Left lung (tissue), 4 donors: ENCODE measurements at regions not wholly inside any gene's neighbourhood (a gene's known extent, or its start where the extent isn't known, plus 50 kb on each side); places are given as distances from the start of the nearest gene placed in this dataset.
A peak's percentile ranks its signal among the peaks of the same experiment; 100 is the strongest.
"Not testable (repeated sequence)": the region's sequence is repeated elsewhere in the genome, so short reads cannot be mapped to it uniquely, and the experiment has no call there.

ENCODE experiments used
- ATAC-seq: fragments of 200-7000 bp; cut with Tn5 transposase; one replicate; pipeline ENCODE4 v1.9.1; 2020; ENCODE audit warnings: moderate library complexity
- DNase-seq, 4 donors: peaks; one replicate each; pipeline ENCODE4 v3.0.0-alpha.2; 2013 to 2020
- H3K27ac ChIP-seq, 2 donors: fragments of 200-600 bp; sonication (generic) in 1 of 2; one replicate each; pipeline versions ENCODE4 v1.5.0 to v1.8.0; 2020 to 2021
- H3K27me3 ChIP-seq, 2 donors: fragments of 200-600 bp; sonication (generic) in 1 of 2; one replicate each; pipeline versions ENCODE4 v1.5.0 to v1.8.0; 2020 to 2021
- H3K36me3 ChIP-seq, 2 donors: fragments of 200-600 bp; sonication (generic) in 1 of 2; one replicate each; pipeline versions ENCODE4 v1.5.0 to v1.8.0; 2020 to 2021
- H3K4me1 ChIP-seq, 2 donors: fragments of 200-600 bp; one replicate each; pipeline ENCODE4 v1.8.0; 2021
- H3K4me3 ChIP-seq, 2 donors: fragments of 200-600 bp; sonication (generic) in 1 of 2; one replicate each; pipeline versions ENCODE4 v1.5.0 to v1.8.0; 2020 to 2021; ENCODE audit warnings: mild to moderate bottlenecking in 1 of 2
- H3K9me3 ChIP-seq, 2 donors: fragments of 200-600 bp; sonication (generic) in 1 of 2; one replicate each; pipeline versions ENCODE4 v1.5.0 to v1.8.0; 2020 to 2021
- intact Hi-C, 2 donors: fragments of 100-400 bp; cut with DNase I; formaldehyde crosslinking; loops; one replicate each; pipeline versions ENCODE4 v1.11.2 to v1.14.2; 2022
- TF ChIP-seq, protein P1 (sequence below), 2 donors: fragments of 200-600 bp; sonication (generic) in 1 of 2; IDR thresholded peaks; one replicate each; pipeline versions ENCODE4 v1.5.0 to v1.8.0; 2021; ENCODE audit warnings: antibody characterized with exemption in 2 of 2
- donor health status: DM: no; HTN: yes; CAD: no.
- donor health status: DM: no; HTN: no; CAD: no.

DNA sequence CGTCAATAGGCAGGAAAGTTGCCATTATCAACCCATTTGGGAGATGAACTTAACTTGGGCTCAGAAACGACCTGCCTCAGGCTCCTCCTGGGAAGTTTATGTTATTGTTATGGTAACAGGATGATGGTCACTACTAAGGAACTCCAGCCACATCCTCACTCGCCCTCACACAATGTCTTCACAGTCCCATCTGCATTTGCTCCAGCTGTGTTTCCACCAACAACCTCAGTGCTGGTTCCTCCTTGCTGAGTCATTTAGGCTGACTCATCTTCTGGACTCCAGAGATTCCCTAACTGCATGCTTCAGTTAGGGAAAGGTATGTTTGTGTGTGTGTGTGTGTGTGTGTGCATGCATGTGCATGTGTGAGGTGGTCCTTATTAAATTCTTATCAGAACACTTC is 293.4 kb upstream of the BOD1L1 start:
- Histone ChIP-seq H3K27ac (no peak overlapping the region), H3K4me1 (no peaks in the 10 kb centered on the region)

DNA sequence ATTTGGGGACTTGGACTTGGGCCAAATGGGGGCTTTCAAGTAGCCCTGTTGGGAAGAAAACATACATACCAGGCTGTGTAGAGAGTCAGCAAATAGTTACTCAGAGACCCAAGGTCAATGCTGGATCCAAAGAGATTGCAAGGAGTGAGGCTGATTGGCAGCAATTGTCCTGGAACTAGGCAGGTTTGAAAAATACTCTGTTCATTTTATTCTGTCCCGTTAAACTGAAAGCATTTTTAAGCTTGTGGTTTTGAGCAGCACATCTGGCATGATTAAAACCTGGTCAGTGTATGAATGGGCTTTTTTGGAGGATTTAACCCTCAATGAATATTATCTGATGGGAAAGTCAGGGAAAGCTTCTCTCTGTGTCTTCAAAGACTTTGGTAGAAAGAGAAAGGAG is 294.3 kb upstream of the BOD1L1 start:
- DNase-seq = no peak
- no peaks in the 10 kb centered on the region for H3K9me3 ChIP-seq
- no peak overlapping the region for H3K4me3 ChIP-seq
- TF ChIP-seq, protein P1, sequence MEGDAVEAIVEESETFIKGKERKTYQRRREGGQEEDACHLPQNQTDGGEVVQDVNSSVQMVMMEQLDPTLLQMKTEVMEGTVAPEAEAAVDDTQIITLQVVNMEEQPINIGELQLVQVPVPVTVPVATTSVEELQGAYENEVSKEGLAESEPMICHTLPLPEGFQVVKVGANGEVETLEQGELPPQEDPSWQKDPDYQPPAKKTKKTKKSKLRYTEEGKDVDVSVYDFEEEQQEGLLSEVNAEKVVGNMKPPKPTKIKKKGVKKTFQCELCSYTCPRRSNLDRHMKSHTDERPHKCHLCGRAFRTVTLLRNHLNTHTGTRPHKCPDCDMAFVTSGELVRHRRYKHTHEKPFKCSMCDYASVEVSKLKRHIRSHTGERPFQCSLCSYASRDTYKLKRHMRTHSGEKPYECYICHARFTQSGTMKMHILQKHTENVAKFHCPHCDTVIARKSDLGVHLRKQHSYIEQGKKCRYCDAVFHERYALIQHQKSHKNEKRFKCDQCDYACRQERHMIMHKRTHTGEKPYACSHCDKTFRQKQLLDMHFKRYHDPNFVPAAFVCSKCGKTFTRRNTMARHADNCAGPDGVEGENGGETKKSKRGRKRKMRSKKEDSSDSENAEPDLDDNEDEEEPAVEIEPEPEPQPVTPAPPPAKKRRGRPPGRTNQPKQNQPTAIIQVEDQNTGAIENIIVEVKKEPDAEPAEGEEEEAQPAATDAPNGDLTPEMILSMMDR (IDR thresholded peaks at IDR 0.05) = no peak
- intact Hi-C loops = no loop called here
- H3K4me1 ChIP-seq = no peaks in the 10 kb centered on the region
- H3K36me3 ChIP-seq = no peaks in the 10 kb centered on the region
- H3K27me3 ChIP-seq = no peaks in the 10 kb centered on the region
- no peak for ATAC-seq
- H3K27ac ChIP-seq = no peak overlapping the region

More for the DNA sequence above, 293.4 kb upstream of the BOD1L1 start:
- DNase-seq (peak in 1 of 4 donors; percentile 41), ATAC-seq (peak; percentile 69)
- TF ChIP-seq, protein P1 (IDR thresholded peaks at IDR 0.05) = no peak
- Histone ChIP-seq H3K9me3 (no peaks in the 10 kb centered on the region), H3K36me3 (no peaks in the 10 kb centered on the region), H3K27me3 (no peaks in the 10 kb centered on the region), H3K4me3 (no peak overlapping the region)
- intact Hi-C loops = no loop called here

DNA sequence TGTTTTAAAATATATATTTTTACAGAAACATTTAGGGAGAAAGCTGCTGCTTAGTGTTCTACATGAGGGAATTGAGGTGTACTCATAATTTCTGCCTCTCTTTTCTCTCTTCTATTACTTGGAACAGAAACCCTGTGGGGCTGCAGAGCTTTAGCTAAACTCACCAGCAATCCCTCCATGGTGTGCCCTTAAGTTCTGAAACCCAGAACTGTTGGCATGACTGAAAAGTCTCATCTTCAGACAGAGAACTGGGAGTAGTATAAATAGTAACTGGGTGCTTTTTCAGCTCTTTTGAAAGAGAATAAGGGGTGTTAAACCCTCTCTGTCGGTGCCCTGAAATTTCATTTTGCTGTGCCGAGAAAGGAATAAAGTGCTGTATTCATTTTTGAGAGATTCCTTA is 294.9 kb upstream of the BOD1L1 start:
- intact Hi-C loops = no loop called here
- H3K36me3 ChIP-seq = no peaks in the 10 kb centered on the region
- H3K27ac ChIP-seq = no peak overlapping the region
- DNase-seq (no peak), ATAC-seq (no peak)
- TF ChIP-seq, protein P1 (IDR thresholded peaks at IDR 0.05) = no peak
- H3K9me3 ChIP-seq = no peaks in the 10 kb centered on the region
- H3K4me3 ChIP-seq = no peak overlapping the region
- H3K27me3 ChIP-seq = no peaks in the 10 kb centered on the region
- no peaks in the 10 kb centered on the region for H3K4me1 ChIP-seq

DNA sequence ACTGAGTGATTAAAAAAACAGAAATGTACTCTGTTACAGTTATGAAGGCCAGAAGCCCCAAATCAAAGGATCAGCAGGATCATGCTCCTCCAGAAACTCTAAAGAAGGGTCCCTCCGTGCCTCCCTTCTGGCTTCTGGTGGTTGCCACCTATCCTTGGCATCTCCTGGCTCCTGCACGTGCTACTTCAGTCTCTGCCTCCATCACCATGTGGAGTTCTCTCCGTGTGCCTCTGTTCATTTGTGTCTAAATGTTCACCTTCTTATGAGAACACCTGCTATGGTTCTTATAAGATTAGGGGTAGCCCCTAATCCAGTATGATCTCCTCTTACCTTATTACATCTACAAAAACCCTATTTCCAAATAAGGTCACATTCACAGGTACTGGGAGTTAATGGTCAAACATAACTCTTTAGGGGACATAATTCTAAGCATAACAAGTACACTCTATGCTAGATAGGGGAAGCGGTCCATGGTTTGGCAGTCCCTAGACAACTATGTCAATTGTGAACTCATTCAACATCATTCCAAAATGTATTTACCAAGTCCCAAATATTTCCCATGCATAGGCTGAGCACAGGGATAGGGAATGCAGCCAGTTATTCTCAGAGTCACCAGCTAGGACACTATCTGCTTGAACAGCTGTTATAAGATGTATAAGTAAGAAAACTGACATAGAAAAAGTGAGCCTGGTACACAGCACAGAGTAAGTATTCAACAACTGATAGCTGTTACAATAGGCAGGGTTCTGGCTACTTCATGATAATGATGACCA is 295.5 kb upstream of the BOD1L1 start:
- H3K4me3 ChIP-seq = no peak overlapping the region
- no peaks in the 10 kb centered on the region for H3K9me3 ChIP-seq
- H3K4me1 ChIP-seq = no peaks in the 10 kb centered on the region
- no peaks in the 10 kb centered on the region for H3K27me3 ChIP-seq
- DNase-seq = no peak
- TF ChIP-seq, protein P1 (IDR thresholded peaks at IDR 0.05) = no peak
- no peak for ATAC-seq
- H3K27ac ChIP-seq = no peak overlapping the region
- intact Hi-C loops = no loop called here
- H3K36me3 ChIP-seq = no peaks in the 10 kb centered on the region

DNA sequence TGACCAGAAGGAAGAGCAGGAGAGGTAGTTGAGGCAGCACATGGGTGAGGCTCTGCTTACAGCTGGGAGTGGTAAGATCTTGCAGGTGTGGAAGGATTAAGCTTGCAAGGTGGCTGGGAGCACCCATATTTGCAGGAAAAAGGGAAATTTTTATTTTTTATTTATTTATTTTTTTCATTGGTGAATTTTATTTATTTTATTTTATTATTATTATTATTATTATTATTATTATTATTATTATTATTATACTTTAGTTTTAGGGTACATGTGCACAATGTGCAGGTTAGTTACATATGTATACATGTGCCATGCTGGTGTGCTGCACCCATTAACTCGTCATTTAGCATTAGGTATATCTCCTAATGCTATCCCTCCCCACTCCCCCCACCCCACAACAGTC is 297.4 kb upstream of the BOD1L1 start:
- intact Hi-C loops, H3K36me3 ChIP-seq, H3K4me3 ChIP-seq, H3K9me3 ChIP-seq, ATAC-seq, DNase-seq, H3K4me1 ChIP-seq, H3K27me3 ChIP-seq, H3K27ac ChIP-seq: not testable (repeated sequence)

DNA sequence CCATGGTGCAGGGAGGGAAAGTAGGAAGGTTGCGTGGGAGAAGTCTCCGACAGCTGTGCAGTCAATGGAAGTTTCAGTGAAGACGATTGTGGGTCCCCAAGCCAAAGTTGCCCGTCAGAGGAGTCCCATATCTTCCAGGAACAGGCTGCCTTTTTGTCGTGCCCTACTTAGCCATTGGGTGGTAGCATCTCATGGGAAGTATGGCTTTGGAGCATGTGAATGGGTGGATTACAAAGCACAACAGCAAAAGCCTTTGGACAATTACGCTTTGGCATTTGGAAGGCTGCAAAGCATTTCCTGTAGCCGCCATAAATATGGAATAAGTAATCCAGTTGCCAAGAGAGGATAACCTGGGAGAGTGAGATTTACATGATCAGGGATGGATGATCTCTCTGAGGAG is 300.7 kb upstream of the BOD1L1 start:
- no peaks in the 10 kb centered on the region for H3K9me3 ChIP-seq
- no peaks in the 10 kb centered on the region for H3K27me3 ChIP-seq
- H3K4me3 ChIP-seq = no peak overlapping the region
- TF ChIP-seq, protein P1 (IDR thresholded peaks at IDR 0.05) = no peak
- no peak for ATAC-seq
- DNase-seq = no peak
- no peaks in the 10 kb centered on the region for H3K4me1 ChIP-seq
- H3K27ac ChIP-seq = no peak overlapping the region
- intact Hi-C loops = no loop called here
- H3K36me3 ChIP-seq = no peaks in the 10 kb centered on the region
